Spleen (tissue), 11 donors: ENCODE measurements at regions not wholly inside any gene's neighbourhood (a gene's known extent, or its start where the extent isn't known, plus 50 kb on each side); places are given as distances from the start of the nearest gene placed in this dataset.
"Not testable (repeated sequence)": the region's sequence is repeated elsewhere in the genome, so short reads cannot be mapped to it uniquely, and the experiment has no call there.

ENCODE experiments used
- DNase-seq: peaks from one replicate; pipeline ENCODE4 v3.0.0-alpha.2; 2020
- H3K27ac ChIP-seq, 8 donors: fragments of 200-600 bp; sonication (generic) in 7 of 8; 1 replicate in 4 of 8; 2 replicates in 4 of 8; pipeline versions ENCODE4 v1.5.0 to v1.8.0; 2016 to 2021; ENCODE audit warnings: inconsistent platforms in 4 of 8, mild to moderate bottlenecking in 4 of 8, moderate library complexity in 1 of 8
- H3K27me3 ChIP-seq, 7 donors: fragments of 200-600 bp; sonication (generic) in 6 of 7; replicated peaks in 1 of 7; 1 replicate in 4 of 7; 2 replicates in 3 of 7; pipeline versions ENCODE4 v1.5.0 to v1.8.0; 2016 to 2021; ENCODE audit warnings: inconsistent platforms in 3 of 7, mild to moderate bottlenecking in 1 of 7
- H3K36me3 ChIP-seq, 6 donors: fragments of 200-600 bp; sonication (generic) in 5 of 6; 1 replicate in 4 of 6; 2 replicates in 2 of 6; pipeline versions ENCODE4 v1.5.0 to v1.8.0; 2016 to 2021; ENCODE audit warnings: inconsistent platforms in 2 of 6
- H3K4me1 ChIP-seq, 6 donors: fragments of 200-600 bp; sonication (generic) in 5 of 6; 1 replicate in 3 of 6; 2 replicates in 3 of 6; pipeline versions ENCODE4 v1.5.0 to v1.8.0; 2016 to 2021; ENCODE audit warnings: inconsistent platforms in 3 of 6
- H3K4me3 ChIP-seq, 8 donors: fragments of 200-600 bp; sonication (generic) in 7 of 8; 1 replicate in 4 of 8; 2 replicates in 4 of 8; pipeline versions ENCODE4 v1.5.0 to v1.8.0; 2016 to 2021; ENCODE audit warnings: inconsistent platforms in 4 of 8, mild to moderate bottlenecking in 4 of 8, moderate library complexity in 2 of 8
- H3K9me3 ChIP-seq, 8 donors: fragments of 200-600 bp; sonication (generic) in 7 of 8; 1 replicate in 4 of 8; 2 replicates in 4 of 8; pipeline versions ENCODE4 v1.5.0 to v1.8.0; 2016 to 2021; ENCODE audit warnings: inconsistent platforms in 4 of 8
- CTCF ChIP-seq, 11 experiments: fragments of 200-600 bp in 7 of 11; fragments of 450-650 bp in 4 of 11; sonication (generic) in 4 of 11; IDR thresholded peaks in 8 of 11; conservative IDR thresholded peaks in 3 of 11; 1 replicate in 7 of 11; 2 replicates in 4 of 11; pipeline versions ENCODE4 v1.4.0 to v1.8.0; 2016 to 2021; ENCODE audit warnings: antibody characterized with exemption in 11 of 11, inconsistent platforms in 4 of 11, mild to moderate bottlenecking in 1 of 11
- POLR2A ChIP-seq, 3 donors: fragments of 450-650 bp; IDR thresholded peaks; one replicate each; pipeline ENCODE4 v1.5.1; 2017; ENCODE audit warnings: antibody characterized with exemption in 3 of 3, mild to moderate bottlenecking in 1 of 3
- POLR2AphosphoS5 ChIP-seq, 3 donors: sonication (generic); formaldehyde crosslinking; IDR thresholded peaks; one replicate each; pipeline ENCODE4 v1.5.1; 2017; ENCODE audit warnings: antibody characterized with exemption in 3 of 3
- whole genome bisulfite sequencing, 5 donors: extraction: QIAGEN DNeasy Blood & Tissue Kit in 3 of 5; methylation state at CpG; one replicate each; pipeline versions ENCODE4 v1.1.5 to v1.1.7; 2013 to 2018; 5-methylcytosine and 5-hydroxymethylcytosine counted together
- intact Hi-C: fragments of 100-400 bp; cut with DNase I; formaldehyde crosslinking; loops from one replicate; pipeline ENCODE4 v1.15.0; 2023; ENCODE audit warnings: low total_unique reads
- donor health status: healthy with polysubstance abuse.
- donor health status: DM: no; HTN: no; CAD: no; lungs with moderate emphysema.
- donor health status: DM: no; HTN: no; CAD: no.
- donor health status: Bipolar disorder and iron deficiency.
- donor health status: healthy.
- donor health status: DM: no; HTN: no; CAD: no.
- donor health status: DM: yes; HTN: yes; CAD: no.

DNA sequence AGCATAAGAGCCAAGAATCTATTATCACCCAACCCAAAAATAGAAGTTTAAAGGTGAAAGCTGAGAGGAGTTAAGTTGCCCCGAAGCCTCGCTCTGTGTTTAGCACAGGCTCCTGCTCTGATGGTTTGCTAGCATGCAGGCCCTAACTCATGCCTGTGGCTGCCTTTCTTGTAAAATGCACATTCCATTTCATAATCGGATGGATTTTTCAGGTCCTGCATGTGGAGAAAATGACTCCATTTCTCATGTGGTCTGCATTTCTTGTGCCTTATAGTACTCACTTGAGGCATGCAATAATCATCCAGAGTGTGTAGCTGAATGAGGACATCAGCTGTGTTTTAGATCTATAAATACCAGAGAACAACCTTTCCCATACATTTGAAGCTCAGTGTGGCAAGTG, 381.8 kb downstream of the CPS1 start:
- Histone ChIP-seq H3K27ac (no peak overlapping the region), H3K9me3 (peaks cover 0 to 10% (median 6%) of the 10 kb centered on the region in 8 donors), H3K4me1 (no peaks in the 10 kb centered on the region), H3K4me3 (no peak overlapping the region), H3K27me3 (no peaks in the 10 kb centered on the region), H3K36me3 (no peaks in the 10 kb centered on the region)
- TF ChIP-seq CTCF (IDR thresholded peaks at IDR 0.05 in 8 of 11, conservative IDR thresholded peaks at IDR 0.05 in 3 of 11) (no peak), POLR2AphosphoS5 (IDR thresholded peaks at IDR 0.05) (no peak), POLR2A (IDR thresholded peaks at IDR 0.05) (no peak)
- DNase-seq, result no peak
- WGBS, 5 donors, result 75 to 91% (median 89%) methylated on average over 3 of the region's 3 CpGs
- intact Hi-C loops, result no loop called here

- Histone ChIP-seq H3K9me3 (peaks cover 0 to 6% (median 2%) of the 10 kb centered on the region in 8 donors), H3K27me3 (no peaks in the 10 kb centered on the region), H3K4me1 (no peaks in the 10 kb centered on the region), H3K27ac (no peak overlapping the region), H3K4me3 (no peak overlapping the region), H3K36me3 (no peaks in the 10 kb centered on the region)
- no peak for DNase-seq
- intact Hi-C loops, result no loop called here
- no peak for TF ChIP-seq CTCF (IDR thresholded peaks at IDR 0.05 in 8 of 11, conservative IDR thresholded peaks at IDR 0.05 in 3 of 11)
- no peak for TF ChIP-seq POLR2AphosphoS5 (IDR thresholded peaks at IDR 0.05)
- no peak for TF ChIP-seq POLR2A (IDR thresholded peaks at IDR 0.05)
- WGBS, 5 donors, result 77 to 86% (median 83%) methylated on average over 2 of the region's 2 CpGs
These were observed 390.0 kb downstream of the CPS1 start for GRCh38 chr2:210946395-210946794.

- H3K27me3 ChIP-seq, H3K36me3 ChIP-seq, H3K27ac ChIP-seq, H3K4me1 ChIP-seq, H3K9me3 ChIP-seq, intact Hi-C loops, H3K4me3 ChIP-seq: not testable (repeated sequence)
- WGBS, 5 donors, result 89 to 98% (median 93%) methylated on average over 8 to 41 of the region's 41 CpGs
- DNase-seq, result peak; percentile 56
These were observed 394.1 kb downstream of the CPS1 start for GRCh38 chr2:210950434-210951060.

DNA sequence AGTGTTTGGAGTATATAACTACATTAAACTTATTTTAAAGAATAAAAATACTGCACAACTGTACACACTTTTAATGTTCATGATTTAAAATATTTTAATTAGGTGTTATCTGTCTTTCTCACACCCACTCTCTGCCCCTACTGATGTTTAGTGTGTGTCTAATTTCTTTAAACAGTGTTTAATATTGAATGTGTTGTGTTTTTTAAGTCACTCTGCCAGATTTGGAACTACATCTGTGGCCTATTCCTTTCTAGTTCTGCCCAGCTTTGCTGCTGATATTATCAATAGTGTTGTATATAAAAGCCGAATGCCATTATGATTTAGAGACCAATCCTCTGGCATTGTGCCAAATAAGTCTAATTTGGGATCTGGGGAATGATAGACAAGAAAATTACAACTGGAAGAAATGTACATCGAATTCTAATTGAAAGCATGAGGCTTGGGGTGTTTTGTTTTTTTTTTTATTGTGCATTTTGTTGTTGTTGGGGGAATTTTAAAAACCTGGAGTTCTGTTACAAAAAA, 398.0 kb downstream of the CPS1 start:
- WGBS, 5 donors, result 69 to 86% (median 76%) methylated on average over 2 of the region's 2 CpGs
- Histone ChIP-seq H3K4me1 (no peaks in the 10 kb centered on the region), H3K27ac (no peak overlapping the region), H3K36me3 (no peaks in the 10 kb centered on the region), H3K4me3 (no peak overlapping the region), H3K9me3 (peaks cover 0 to 9% (median 1%) of the 10 kb centered on the region in 8 donors), H3K27me3 (no peaks in the 10 kb centered on the region)
- no peak for DNase-seq
- TF ChIP-seq CTCF (IDR thresholded peaks at IDR 0.05 in 8 of 11, conservative IDR thresholded peaks at IDR 0.05 in 3 of 11) (no peak), POLR2AphosphoS5 (IDR thresholded peaks at IDR 0.05) (no peak), POLR2A (IDR thresholded peaks at IDR 0.05) (no peak)
- intact Hi-C loops, result no loop called here
